ENCODE measurements at regions not wholly inside any gene's neighbourhood (a gene's known extent, or its start where the extent isn't known, plus 50 kb on each side); places are given as distances from the start of the nearest gene placed in this dataset.

- Histone ChIP-seq H2AFZ (ENCODE audit: low read length) (no peak overlapping the region), H3K4me3 (replicated peaks in 1 of 3; ENCODE audit: insufficient read depth in 1 of 3, low read depth in 2 of 3, low read length in 3 of 3) (no peak overlapping the region), H3K9me3 (ENCODE audit: low read length) (no peaks in the 10 kb centered on the region), H3K27ac (ENCODE audit: extremely low read length, insufficient read depth, low read length) (no peak overlapping the region), H3K4me1 (ENCODE audit: insufficient read depth, low read length) (no peaks in the 10 kb centered on the region), H3K9ac (ENCODE audit: insufficient read depth, low read depth, low read length) (no peak overlapping the region), H3K79me2 (ENCODE audit: insufficient read depth, low read length) (no peaks in the 10 kb centered on the region), H3K27me3 (ENCODE audit: control insufficient read depth in 1 of 2, insufficient read depth in 2 of 2, low read length in 2 of 2) (no peaks in the 10 kb centered on the region; a peak in 1 of 5 replicates), H3K4me2 (ENCODE audit: low read depth, low read length) (no peak overlapping the region), H3K36me3 (replicated peaks in 1 of 2; ENCODE audit: control insufficient read depth in 1 of 2, insufficient read depth in 2 of 2, low read length in 2 of 2) (no peaks in the 10 kb centered on the region), H4K20me1 (ENCODE audit: insufficient read depth, low read length) (no peaks in the 10 kb centered on the region)
- TF ChIP-seq ZNF337 (CRISPR knock-in tag; IDR thresholded peaks at IDR 0.05; ENCODE audit: borderline replicate concordance, low read depth) (no peak), RCOR2 (CRISPR knock-in tag; IDR thresholded peaks at IDR 0.05) (no peak), ZNF878 (CRISPR knock-in tag; IDR thresholded peaks at IDR 0.05) (no peak), YEATS4 (CRISPR knock-in tag; IDR thresholded peaks at IDR 0.05; ENCODE audit: borderline replicate concordance) (no peak), ZNF264 (CRISPR knock-in tag; IDR thresholded peaks at IDR 0.05) (no peak), ZNF737 (CRISPR knock-in tag; IDR thresholded peaks at IDR 0.05; ENCODE audit: borderline replicate concordance) (no peak), FOSL1 (CRISPR knock-in tag; IDR thresholded peaks at IDR 0.05; ENCODE audit: borderline replicate concordance) (no peak), TAF1 (CRISPR knock-in tag; IDR thresholded peaks at IDR 0.05) (no peak), ZNF724P (CRISPR knock-in tag; IDR thresholded peaks at IDR 0.05; ENCODE audit: borderline replicate concordance) (no peak), IRF2 (CRISPR knock-in tag; IDR thresholded peaks at IDR 0.05) (no peak), ELF1 (CRISPR knock-in tag; IDR thresholded peaks at IDR 0.05) (no peak)
- TF ChIP-seq, protein P1, sequence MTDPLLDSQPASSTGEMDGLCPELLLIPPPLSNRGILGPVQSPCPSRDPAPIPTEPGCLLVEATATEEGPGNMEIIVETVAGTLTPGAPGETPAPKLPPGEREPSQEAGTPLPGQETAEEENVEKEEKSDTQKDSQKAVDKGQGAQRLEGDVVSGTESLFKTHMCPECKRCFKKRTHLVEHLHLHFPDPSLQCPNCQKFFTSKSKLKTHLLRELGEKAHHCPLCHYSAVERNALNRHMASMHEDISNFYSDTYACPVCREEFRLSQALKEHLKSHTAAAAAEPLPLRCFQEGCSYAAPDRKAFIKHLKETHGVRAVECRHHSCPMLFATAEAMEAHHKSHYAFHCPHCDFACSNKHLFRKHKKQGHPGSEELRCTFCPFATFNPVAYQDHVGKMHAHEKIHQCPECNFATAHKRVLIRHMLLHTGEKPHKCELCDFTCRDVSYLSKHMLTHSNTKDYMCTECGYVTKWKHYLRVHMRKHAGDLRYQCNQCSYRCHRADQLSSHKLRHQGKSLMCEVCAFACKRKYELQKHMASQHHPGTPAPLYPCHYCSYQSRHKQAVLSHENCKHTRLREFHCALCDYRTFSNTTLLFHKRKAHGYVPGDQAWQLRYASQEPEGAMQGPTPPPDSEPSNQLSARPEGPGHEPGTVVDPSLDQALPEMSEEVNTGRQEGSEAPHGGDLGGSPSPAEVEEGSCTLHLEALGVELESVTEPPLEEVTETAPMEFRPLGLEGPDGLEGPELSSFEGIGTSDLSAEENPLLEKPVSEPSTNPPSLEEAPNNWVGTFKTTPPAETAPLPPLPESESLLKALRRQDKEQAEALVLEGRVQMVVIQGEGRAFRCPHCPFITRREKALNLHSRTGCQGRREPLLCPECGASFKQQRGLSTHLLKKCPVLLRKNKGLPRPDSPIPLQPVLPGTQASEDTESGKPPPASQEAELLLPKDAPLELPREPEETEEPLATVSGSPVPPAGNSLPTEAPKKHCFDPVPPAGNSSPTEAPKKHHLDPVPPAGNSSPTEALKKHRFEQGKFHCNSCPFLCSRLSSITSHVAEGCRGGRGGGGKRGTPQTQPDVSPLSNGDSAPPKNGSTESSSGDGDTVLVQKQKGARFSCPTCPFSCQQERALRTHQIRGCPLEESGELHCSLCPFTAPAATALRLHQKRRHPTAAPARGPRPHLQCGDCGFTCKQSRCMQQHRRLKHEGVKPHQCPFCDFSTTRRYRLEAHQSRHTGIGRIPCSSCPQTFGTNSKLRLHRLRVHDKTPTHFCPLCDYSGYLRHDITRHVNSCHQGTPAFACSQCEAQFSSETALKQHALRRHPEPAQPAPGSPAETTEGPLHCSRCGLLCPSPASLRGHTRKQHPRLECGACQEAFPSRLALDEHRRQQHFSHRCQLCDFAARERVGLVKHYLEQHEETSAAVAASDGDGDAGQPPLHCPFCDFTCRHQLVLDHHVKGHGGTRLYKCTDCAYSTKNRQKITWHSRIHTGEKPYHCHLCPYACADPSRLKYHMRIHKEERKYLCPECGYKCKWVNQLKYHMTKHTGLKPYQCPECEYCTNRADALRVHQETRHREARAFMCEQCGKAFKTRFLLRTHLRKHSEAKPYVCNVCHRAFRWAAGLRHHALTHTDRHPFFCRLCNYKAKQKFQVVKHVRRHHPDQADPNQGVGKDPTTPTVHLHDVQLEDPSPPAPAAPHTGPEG (CRISPR knock-in tag; IDR thresholded peaks at IDR 0.05), result no peak
- TF ChIP-seq, protein P2, sequence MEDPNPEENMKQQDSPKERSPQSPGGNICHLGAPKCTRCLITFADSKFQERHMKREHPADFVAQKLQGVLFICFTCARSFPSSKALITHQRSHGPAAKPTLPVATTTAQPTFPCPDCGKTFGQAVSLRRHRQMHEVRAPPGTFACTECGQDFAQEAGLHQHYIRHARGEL (CRISPR knock-in tag; IDR thresholded peaks at IDR 0.05), result no peak
- TF ChIP-seq, protein P3, sequence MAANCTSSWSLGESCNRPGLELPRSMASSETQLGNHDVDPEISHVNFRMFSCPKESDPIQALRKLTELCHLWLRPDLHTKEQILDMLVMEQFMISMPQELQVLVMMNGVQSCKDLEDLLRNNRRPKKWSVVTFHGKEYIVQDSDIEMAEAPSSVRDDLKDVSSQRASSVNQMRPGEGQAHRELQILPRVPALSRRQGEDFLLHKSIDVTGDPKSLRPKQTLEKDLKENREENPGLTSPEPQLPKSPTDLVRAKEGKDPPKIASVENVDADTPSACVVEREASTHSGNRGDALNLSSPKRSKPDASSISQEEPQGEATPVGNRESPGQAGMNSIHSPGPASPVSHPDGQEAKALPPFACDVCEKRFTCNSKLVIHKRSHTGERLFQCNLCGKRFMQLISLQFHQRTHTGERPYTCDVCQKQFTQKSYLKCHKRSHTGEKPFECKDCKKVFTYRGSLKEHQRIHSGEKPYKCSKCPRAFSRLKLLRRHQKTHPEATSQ (CRISPR knock-in tag; IDR thresholded peaks at IDR 0.05; ENCODE audit: borderline replicate concordance), result no peak
- WGBS (ENCODE audit: low lambda C conversion rate), result 46% methylated on average over 9 of the region's 9 CpGs
- ATAC-seq (no peak), DNase-seq (ENCODE audit: low spot score) (no peak), FAIRE-seq (no peak)
- intact Hi-C loops (cut with micrococcal nuclease; ENCODE audit: unreplicated experiment) (no loop called here), in situ Hi-C loops (cut with HindIII; ENCODE audit: extremely low pct_ligation_motif_present, low pct_unique_long_range_greater_than_20kb) (no loop called here)
- CTCF ChIA-PET (ENCODE audit: low intra/inter-chr PET ratio, low total read pairs), result no interaction called here
- no TSS peak for BruUV-seq (replicated peaks)
- POLR2A ChIA-PET, result no interaction called here
Observed at GRCh38 chr7:16970732-16971482, 89.1 kb upstream of the AGR3 start.

All from HepG2 (cell line).